A172 (cell line): ENCODE measurements at regions not wholly inside any gene's neighbourhood (a gene's known extent, or its start where the extent isn't known, plus 50 kb on each side); places are given as distances from the start of the nearest gene placed in this dataset.
"Not testable (repeated sequence)": the region's sequence is repeated elsewhere in the genome, so short reads cannot be mapped to it uniquely, and the experiment has no call there.

ENCODE experiments used
- DNase-seq: peaks from one replicate; pipeline ENCODE4 v3.0.0-alpha.2; 2015; ENCODE audit warnings: low spot score

GRCh38 chr3:124315215-124316033, 323.5 kb upstream of the ROPN1 start:
- peak; percentile 81 for DNase-seq

GRCh38 chr3:124316034-124316287, 324.0 kb upstream of the ROPN1 start:
- no peak for DNase-seq

GRCh38 chr3:124318014-124318413, 326.1 kb upstream of the ROPN1 start:
- no peak for DNase-seq

GRCh38 chr3:124318656-124319055, 326.7 kb upstream of the ROPN1 start:
- no peak for DNase-seq

GRCh38 chr3:124320976-124321375, 329.1 kb upstream of the ROPN1 start:
- DNase-seq: no peak

- no peak for DNase-seq
These were observed 330.5 kb upstream of the ROPN1 start for GRCh38 chr3:124322309-124322880.

GRCh38 chr3:124322966-124323365, 331.0 kb upstream of the ROPN1 start:
- no peak for DNase-seq

- DNase-seq: no peak
These were observed 333.3 kb upstream of the ROPN1 start for GRCh38 chr3:124325248-124325647.

- DNase-seq: no peak
These were observed 337.8 kb upstream of the ROPN1 start for GRCh38 chr3:124329723-124330122.

GRCh38 chr3:124333931-124334640, 342.2 kb upstream of the ROPN1 start:
- DNase-seq: no peak

GRCh38 chr3:124336067-124336656, 344.2 kb upstream of the ROPN1 start:
- no peak for DNase-seq

- DNase-seq: no peak
These were observed 353.9 kb upstream of the ROPN1 start for GRCh38 chr3:124345845-124346244.

- DNase-seq: no peak
These were observed 354.6 kb upstream of the ROPN1 start for GRCh38 chr3:124346487-124346886.

- DNase-seq: no peak
These were observed 355.5 kb upstream of the ROPN1 start for GRCh38 chr3:124347418-124347817.

- not testable (repeated sequence) for DNase-seq
These were observed 356.6 kb upstream of the ROPN1 start for GRCh38 chr3:124348555-124348954.

GRCh38 chr3:124351430-124352148, 359.7 kb upstream of the ROPN1 start:
- peak; percentile 75 for DNase-seq

- no peak for DNase-seq
These were observed 360.2 kb upstream of the ROPN1 start for GRCh38 chr3:124352149-124352539.

GRCh38 chr3:124353691-124354090, 361.8 kb upstream of the ROPN1 start:
- DNase-seq: no peak

- DNase-seq: no peak
These were observed 362.2 kb upstream of the ROPN1 start for GRCh38 chr3:124354150-124354549.

GRCh38 chr3:124358156-124358555, 366.2 kb upstream of the ROPN1 start:
- DNase-seq: no peak

- DNase-seq: no peak
These were observed 368.2 kb upstream of the ROPN1 start for GRCh38 chr3:124360155-124360554.

- no peak for DNase-seq
These were observed 368.6 kb upstream of the ROPN1 start for GRCh38 chr3:124360563-124360962.
